HG03571 (cell line): ENCODE measurements at regions not wholly inside any gene's neighbourhood (a gene's known extent, or its start where the extent isn't known, plus 50 kb on each side); places are given as distances from the start of the nearest gene placed in this dataset.

Experiments used
- ATAC-seq: cut with Tn5 transposase; IDR thresholded peaks from one replicate; pipeline ENCODE4 v1.9.1; 2021; ENCODE audit not compliant: unreplicated experiment

- no peak for ATAC-seq
These were observed 657.4 kb upstream of the ATXN8OS start for GRCh38 chr13:69450245-69450644.

DNA sequence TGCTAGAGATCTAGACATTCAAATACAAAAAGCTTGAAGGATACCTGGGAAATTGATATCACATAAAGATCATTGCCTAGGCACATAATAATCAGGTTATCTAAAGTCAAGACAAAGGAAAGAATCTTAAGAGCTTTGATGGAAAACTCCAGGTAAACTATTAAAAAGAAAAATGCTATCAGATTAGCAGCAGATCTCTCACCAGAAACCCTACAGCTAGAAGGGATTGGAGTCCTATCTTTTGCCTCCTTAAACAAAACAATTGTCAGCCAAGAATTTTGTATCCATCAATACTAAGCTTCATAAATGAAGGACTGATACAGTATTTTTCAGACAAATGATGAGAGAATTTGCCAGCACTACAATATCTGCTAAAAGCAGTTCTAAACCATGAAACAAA, 682.4 kb upstream of the ATXN8OS start:
- ATAC-seq = no peak

- no peak for ATAC-seq
These were observed 683.8 kb upstream of the ATXN8OS start for GRCh38 chr13:69423844-69424243.

DNA sequence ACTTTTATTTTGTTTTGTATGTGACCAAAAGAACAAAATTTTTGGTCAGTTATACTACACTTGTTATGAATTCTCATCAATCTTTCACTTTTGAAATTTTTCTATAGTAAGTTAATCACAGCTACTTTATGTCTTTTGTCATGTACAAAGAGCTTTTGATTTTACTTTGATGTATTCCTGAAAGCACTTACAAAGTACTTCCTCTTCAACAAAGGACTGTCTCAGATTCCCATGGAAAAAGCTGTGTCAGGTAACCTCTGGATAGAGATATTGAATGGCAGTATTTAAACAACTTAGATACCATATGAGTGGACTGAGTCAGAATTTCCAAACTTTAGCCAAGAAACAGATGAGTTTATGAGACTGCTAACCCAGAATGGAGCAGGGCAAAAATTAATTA, 689.3 kb upstream of the ATXN8OS start:
- ATAC-seq = no peak

- no peak for ATAC-seq
These were observed 696.9 kb upstream of the ATXN8OS start for GRCh38 chr13:69410761-69411160.

DNA sequence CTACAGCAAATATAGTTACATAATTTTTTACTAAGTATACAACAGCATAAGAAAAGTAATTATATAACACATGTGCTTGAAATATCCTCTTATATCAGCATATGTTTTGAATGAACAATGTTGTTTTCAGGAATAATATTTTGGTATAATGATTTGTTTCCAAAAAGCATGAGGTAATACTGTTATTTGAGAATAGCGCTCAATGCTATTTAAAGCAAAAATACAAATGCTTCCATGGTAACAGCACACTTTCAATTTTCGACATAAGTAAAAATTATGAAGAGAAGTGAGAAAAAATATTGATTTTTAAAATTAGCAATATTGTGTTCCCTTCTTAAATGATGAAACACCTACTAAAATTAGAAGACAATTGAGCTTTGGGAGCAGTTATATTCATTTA, 715.9 kb upstream of the ATXN8OS start:
- no peak for ATAC-seq

DNA sequence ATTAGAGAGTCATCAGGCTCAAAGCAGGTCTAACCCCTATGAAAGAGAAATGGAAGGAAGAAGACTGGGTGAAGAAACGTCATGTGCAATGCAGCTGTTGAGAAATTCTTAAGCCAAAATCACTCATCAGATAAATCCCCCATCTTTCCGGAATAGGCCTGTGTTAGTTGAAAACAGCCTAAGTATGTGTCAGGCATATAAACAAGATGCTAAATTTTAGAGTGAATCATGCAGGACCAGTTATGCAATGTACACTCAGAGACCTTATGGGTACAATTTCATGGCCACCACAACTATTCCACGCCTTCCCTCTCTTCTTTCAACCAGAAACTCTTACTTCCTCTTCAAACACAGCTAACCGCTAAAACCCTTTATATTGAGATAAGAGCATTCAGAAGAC, 717.7 kb upstream of the ATXN8OS start:
- no peak for ATAC-seq

DNA sequence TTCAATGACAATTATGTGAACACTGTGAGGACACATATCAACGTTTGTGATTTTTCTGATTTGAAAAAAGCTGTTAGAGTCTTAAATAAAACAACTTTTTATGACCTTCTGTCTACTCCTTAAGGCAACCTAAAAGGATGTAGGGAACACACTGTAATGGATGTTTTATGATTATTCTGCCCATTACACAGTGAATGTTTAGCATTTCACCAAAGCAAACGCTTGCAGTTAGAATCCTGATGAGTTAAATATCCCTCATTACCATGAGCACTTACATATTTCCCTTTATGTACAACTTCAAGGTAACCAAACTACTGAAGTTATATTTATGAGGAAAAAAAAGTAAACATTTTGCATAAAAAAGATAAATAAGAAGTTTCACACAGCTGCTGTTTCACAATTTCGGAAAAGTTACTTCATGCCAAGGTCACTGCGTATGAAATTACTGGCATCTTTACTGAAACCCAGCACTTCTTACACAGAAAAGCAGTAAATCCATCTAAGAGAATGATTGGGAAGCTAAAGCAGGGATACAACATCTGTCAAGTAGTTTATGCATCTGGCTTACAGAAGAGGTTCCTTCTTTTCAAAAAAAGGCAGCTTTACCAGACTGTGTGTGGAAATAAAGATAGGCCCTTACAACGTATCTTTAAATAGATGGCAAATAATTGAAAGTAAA, 733.7 kb upstream of the ATXN8OS start:
- no peak for ATAC-seq

- ATAC-seq = no peak
These were observed 744.3 kb upstream of the ATXN8OS start for GRCh38 chr13:69363360-69363759.

- ATAC-seq = no peak
These were observed 776.4 kb upstream of the ATXN8OS start for GRCh38 chr13:69331245-69331644.

DNA sequence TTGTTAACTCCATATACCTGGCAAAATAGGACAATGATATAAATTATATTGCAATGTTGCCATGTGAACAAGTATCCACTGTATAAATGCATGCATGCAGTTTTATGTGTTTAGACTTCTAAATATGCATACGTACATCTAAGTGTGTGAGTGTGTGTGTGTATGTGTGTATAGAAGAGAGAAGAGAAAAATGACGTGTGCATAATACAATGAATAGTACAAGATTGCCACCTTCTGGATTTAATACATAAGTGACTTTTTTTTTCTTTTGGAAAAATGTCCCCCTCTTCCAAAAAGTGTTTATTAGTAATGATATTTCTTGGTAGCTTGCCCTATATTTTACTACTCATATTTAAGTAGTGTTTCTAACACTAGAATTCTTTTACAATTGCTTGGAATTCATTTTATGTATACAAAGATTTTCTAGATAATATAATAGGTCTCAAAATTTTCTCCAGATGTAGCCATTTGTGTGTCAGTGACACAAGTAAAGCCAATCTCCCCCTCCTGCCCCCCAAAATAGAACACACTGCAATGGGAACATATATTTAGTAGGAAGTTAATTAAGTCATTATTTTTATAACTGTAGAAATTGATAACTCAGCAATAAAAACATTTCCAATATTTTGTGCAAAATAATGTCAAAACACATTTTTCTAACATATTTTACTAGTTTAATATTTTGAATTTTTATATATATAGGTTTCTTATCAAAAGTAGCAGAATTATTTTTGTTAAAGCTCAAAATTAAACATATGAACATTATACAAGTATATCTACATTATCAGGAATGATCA, 783.3 kb upstream of the ATXN8OS start:
- no peak for ATAC-seq

GRCh38 chr13:69319656-69320055, 788.0 kb upstream of the ATXN8OS start:
- no peak for ATAC-seq

GRCh38 chr13:69315039-69315438, 792.6 kb upstream of the ATXN8OS start:
- ATAC-seq = no peak

- ATAC-seq = no peak
These were observed 800.9 kb upstream of the ATXN8OS start for GRCh38 chr13:69306766-69307165.

- ATAC-seq = no peak
These were observed 807.5 kb upstream of the ATXN8OS start for GRCh38 chr13:69300131-69300530.

- no peak for ATAC-seq
These were observed 811.5 kb upstream of the ATXN8OS start for GRCh38 chr13:69296130-69296529.

GRCh38 chr13:69292789-69293425, 814.7 kb upstream of the ATXN8OS start:
- no peak for ATAC-seq

- ATAC-seq = no peak
These were observed 816.2 kb upstream of the ATXN8OS start for GRCh38 chr13:69291292-69291906.

- no peak for ATAC-seq
These were observed 819.6 kb upstream of the ATXN8OS start for GRCh38 chr13:69288026-69288425.

DNA sequence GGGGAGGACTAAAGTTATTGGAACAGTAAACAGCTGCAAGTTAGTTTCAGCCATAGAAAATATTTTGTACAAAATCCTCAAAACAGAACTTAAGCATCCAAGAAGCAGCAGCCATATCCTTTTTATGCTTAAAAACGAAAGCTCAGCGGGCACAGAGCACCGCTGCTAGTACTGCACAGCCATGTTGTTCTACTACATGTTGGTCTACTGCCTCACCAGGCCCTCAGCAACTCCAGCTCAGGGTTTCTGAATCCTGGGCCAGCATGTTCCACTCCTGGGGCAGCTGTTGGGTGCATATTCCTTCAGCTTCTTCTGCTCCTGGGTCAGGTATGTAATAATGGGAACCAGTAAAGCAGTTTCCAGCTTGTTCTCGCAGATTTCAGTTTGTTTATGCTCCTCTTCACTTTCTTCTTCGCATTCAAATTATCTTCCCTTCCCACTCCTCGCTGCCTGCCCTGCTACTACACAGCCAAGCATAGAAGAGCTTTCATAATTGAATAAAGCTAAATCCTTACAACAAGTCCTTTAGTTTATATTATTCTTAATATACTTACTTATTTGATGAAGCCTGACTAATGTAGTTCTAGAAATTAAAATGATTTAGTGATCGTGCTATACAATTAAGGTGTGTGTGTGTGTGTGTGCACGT, 820.5 kb upstream of the ATXN8OS start:
- ATAC-seq = no peak

DNA sequence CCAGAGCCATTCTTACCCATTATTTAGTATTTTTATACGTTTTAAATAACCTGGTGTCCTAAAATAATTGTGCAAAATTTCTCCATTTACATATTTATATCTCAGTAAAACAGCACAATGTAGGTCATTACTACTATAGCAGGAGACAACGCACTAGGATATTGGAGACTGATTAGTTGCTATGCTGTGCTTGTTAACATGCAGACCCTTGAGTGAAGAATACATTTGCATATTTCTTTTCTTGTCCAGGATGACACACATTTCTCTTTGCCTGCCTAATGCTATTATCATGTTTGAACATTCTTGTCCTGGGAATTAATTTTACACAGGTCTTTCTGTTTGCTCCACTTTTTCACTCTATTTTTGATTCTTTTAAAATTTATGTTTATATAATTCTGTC, 823.8 kb upstream of the ATXN8OS start:
- ATAC-seq = no peak
